Neural crest cell (in vitro differentiated cells): ENCODE measurements at regions not wholly inside any gene's neighbourhood (a gene's known extent, or its start where the extent isn't known, plus 50 kb on each side); places are given as distances from the start of the nearest gene placed in this dataset.

Experiments used
- DNase-seq: peaks from one replicate; pipeline ENCODE4 v3.0.0; 2021; ENCODE audit warnings: low read depth, mixed read lengths, low spot score
- H3K27ac Mint-ChIP-seq: one replicate; pipeline ENCODE4 v1.8.0; 2021; ENCODE audit warnings: mild to moderate bottlenecking, mixed read lengths; ENCODE audit not compliant: unreplicated experiment
- H3K27me3 Mint-ChIP-seq: 2 replicates; pipeline ENCODE4 v1.8.0; 2021; ENCODE audit warnings: low read depth, mild to moderate bottlenecking, mixed read lengths
- H3K36me3 Mint-ChIP-seq: 2 replicates; pipeline ENCODE4 v1.8.0; 2021; ENCODE audit warnings: low read depth, mild to moderate bottlenecking, mixed read lengths
- H3K4me1 Mint-ChIP-seq: 2 replicates; pipeline ENCODE4 v1.8.0; 2021; ENCODE audit warnings: mixed read lengths
- H3K4me3 Mint-ChIP-seq: one replicate; pipeline ENCODE4 v1.8.0; 2021; ENCODE audit warnings: mild to moderate bottlenecking, mixed read lengths
- H3K9me3 Mint-ChIP-seq: 2 replicates; pipeline ENCODE4 v1.8.0; 2021; ENCODE audit warnings: mixed read lengths
- TF ChIP-seq, protein P1 (sequence below): fragments of 200-600 bp; sonication (generic); conservative IDR thresholded peaks from 2 replicates; pipeline ENCODE4 v1.5.0; 2021; ENCODE audit warnings: antibody characterized with exemption, mild to moderate bottlenecking

DNA sequence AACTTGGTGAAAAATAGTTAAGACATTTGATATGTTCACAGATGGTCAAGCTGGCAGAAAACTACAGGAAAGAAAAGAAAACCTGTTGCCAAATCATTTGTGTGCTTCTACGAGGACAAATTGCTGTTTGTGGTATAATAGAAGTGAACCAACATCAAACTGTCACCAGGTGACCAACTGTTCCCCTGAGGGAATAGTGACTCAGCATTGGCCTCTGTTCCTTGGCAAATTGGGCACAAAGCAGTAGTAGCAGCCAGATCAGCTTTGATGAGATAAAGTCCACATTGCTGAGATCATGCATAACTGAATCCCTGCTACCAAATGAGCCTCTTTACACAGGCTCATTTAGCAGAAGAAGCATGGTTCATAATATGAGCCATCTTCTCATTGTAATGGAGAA, 103.5 kb downstream of the POSTN start:
- Mint-ChIP-seq H3K27me3 (no peaks in the 10 kb centered on the region), H3K4me1 (peaks cover 10% of the 10 kb centered on the region), H3K4me3 (no peak overlapping the region), H3K9me3 (no peaks in the 10 kb centered on the region), H3K27ac (no peak overlapping the region), H3K36me3 (no peaks in the 10 kb centered on the region)
- TF ChIP-seq, protein P1, sequence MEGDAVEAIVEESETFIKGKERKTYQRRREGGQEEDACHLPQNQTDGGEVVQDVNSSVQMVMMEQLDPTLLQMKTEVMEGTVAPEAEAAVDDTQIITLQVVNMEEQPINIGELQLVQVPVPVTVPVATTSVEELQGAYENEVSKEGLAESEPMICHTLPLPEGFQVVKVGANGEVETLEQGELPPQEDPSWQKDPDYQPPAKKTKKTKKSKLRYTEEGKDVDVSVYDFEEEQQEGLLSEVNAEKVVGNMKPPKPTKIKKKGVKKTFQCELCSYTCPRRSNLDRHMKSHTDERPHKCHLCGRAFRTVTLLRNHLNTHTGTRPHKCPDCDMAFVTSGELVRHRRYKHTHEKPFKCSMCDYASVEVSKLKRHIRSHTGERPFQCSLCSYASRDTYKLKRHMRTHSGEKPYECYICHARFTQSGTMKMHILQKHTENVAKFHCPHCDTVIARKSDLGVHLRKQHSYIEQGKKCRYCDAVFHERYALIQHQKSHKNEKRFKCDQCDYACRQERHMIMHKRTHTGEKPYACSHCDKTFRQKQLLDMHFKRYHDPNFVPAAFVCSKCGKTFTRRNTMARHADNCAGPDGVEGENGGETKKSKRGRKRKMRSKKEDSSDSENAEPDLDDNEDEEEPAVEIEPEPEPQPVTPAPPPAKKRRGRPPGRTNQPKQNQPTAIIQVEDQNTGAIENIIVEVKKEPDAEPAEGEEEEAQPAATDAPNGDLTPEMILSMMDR, result no peak
- DNase-seq, result no peak

DNA sequence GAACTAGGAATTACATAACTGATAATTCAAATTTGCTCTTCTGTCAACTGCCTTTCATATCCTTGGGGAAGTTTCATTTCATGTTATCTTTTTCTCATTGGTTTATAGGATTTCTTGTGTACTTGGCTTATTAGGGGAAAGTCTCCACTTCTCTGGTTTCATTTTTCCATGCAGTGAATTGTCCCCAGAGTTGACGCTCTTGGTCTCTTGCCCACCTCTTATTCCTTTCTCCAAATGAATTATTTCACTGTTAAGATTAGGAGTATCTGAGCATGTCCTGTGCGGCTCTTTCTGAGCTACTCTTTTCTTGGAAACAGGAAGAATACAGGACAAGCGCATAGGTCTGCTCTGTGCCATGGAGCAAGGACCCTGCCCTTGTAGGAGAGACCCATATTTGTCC, 104.8 kb downstream of the POSTN start:
- Mint-ChIP-seq H3K4me1 (peaks cover 20% of the 10 kb centered on the region), H3K9me3 (no peaks in the 10 kb centered on the region), H3K27me3 (no peaks in the 10 kb centered on the region)

DNA sequence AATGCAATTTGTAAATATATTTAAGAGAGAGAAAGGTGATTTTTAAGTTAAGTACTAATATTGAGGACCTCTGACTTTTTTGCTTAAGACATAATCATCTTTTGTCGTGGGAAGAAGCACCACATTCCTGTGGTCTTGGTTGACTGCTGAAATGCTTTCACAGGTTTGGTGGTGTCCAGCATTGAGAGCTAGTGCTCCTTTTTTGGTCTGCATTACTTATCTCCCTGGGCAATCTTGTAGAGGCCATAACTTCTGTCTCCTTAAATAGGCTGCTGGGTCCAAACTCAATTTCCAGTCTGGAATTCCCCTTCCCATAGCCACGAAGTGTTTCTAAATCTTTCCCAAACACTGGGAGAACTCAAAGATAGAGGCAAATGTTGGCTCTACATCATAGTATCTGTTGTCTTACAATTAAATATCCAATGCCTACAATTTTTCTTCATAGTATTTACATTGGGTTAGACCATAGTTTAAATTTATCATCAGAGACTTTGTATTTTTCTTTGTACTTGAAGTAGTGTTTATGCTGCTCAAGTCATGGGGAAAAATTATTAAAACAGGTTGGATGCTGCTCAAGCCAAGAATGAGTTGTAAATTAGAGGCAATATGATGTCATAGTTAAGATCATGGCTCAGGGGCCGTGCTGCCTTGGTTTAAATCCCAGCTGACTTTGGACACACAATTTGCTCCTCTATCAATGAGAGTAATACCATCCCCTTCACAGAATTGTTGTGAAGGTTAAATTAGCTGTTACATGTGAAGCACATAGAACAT, 105.6 kb downstream of the POSTN start:
- Mint-ChIP-seq H3K9me3 (no peaks in the 10 kb centered on the region), H3K36me3 (no peaks in the 10 kb centered on the region), H3K4me3 (no peak overlapping the region), H3K27me3 (no peaks in the 10 kb centered on the region), H3K27ac (no peak overlapping the region), H3K4me1 (peaks cover 20% of the 10 kb centered on the region)
- TF ChIP-seq, protein P1, result no peak
- DNase-seq, result no peak

More for the DNA sequence above, 104.8 kb downstream of the POSTN start:
- TF ChIP-seq, protein P1, result no peak
- Mint-ChIP-seq H3K36me3 (no peaks in the 10 kb centered on the region), H3K4me3 (no peak overlapping the region), H3K27ac (no peak overlapping the region)
- no peak for DNase-seq

DNA sequence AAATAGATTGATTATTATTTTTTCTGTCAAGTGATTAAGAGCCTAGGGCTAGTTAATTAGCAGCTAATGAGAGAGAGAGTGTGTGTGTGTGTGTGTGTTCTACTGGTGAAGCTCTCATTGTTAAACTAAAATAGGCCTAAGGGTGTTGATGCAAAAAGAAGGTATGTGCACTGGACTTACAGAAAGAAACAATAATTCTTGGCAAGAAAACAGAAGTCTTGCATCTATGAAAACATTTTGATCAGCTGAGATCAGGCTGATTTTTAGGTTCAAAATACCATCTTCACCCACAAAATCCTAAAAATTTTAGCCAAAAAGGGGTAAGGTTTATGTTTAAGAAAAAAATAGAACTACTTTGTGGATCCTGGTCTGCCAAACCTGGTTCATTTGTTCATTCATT, 106.5 kb downstream of the POSTN start:
- no peak overlapping the region for H3K4me3 Mint-ChIP-seq
- H3K27ac Mint-ChIP-seq, result no peak overlapping the region
- no peaks in the 10 kb centered on the region for H3K36me3 Mint-ChIP-seq
- H3K9me3 Mint-ChIP-seq, result no peaks in the 10 kb centered on the region
- no peak for DNase-seq
- H3K4me1 Mint-ChIP-seq, result peaks cover 20% of the 10 kb centered on the region
- TF ChIP-seq, protein P1, result no peak
- H3K27me3 Mint-ChIP-seq, result no peaks in the 10 kb centered on the region

DNA sequence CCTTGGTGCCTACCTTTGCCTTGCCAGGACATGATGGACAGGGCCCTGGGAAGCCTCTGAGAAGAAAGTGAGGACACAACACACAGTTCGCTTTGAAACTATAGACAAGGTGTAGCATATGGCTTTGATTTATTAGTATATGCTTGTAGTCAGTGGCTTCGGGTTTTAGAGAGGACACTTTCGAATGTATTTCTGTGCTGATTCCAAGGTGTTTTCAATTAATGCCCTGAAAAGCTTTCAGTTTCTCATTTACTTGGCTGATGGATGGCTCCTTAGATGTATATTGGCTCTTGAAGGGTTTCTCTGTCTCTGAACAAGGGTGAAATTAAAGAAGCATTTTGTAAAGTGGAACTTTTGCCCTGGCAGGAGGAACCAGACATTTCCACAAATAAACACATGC, 106.9 kb downstream of the POSTN start:
- Mint-ChIP-seq H3K27me3 (no peaks in the 10 kb centered on the region), H3K27ac (no peak overlapping the region), H3K4me1 (peaks cover 20% of the 10 kb centered on the region), H3K9me3 (no peaks in the 10 kb centered on the region), H3K36me3 (no peaks in the 10 kb centered on the region), H3K4me3 (no peak overlapping the region)
- no peak for DNase-seq
- TF ChIP-seq, protein P1, result no peak
